ENCODE measurements at regions not wholly inside any gene's neighbourhood (a gene's known extent, or its start where the extent isn't known, plus 50 kb on each side); places are given as distances from the start of the nearest gene placed in this dataset.

- H3K4me3 Mint-ChIP-seq = no peak overlapping the region
- no peaks in the 10 kb centered on the region for H3K27me3 Mint-ChIP-seq
- ATAC-seq = no peak
- peaks cover 3% of the 10 kb centered on the region for H3K9me3 Mint-ChIP-seq
- no peak overlapping the region for H3K27ac Mint-ChIP-seq
- H3K4me1 Mint-ChIP-seq = no peaks in the 10 kb centered on the region
- H3K36me3 Mint-ChIP-seq = no peaks in the 10 kb centered on the region
Observed at GRCh38 chr6:155505608-155505989, 50.0 kb upstream of the NOX3 start.
